HepG2 (cell line): ENCODE measurements at regions not wholly inside any gene's neighbourhood (a gene's known extent, or its start where the extent isn't known, plus 50 kb on each side); places are given as distances from the start of the nearest gene placed in this dataset.

ENCODE experiments used
- CEBPZ ChIP-seq: IDR thresholded peaks from 2 replicates; pipeline ENCODE4 v1.6.1; 2012; ENCODE audit warnings: low read length, improper control_type of control experiment
- CTCF ChIP-seq: sonication (generic); formaldehyde crosslinking; IDR thresholded peaks from 2 replicates; pipeline ENCODE4 v1.5.0; 2020; ENCODE audit warnings: mild to moderate bottlenecking, missing genetic modification reagents, moderate library complexity
- DBP ChIP-seq: sonication (generic); formaldehyde crosslinking; IDR thresholded peaks from 2 replicates; pipeline ENCODE4 v1.4.0; 2020; ENCODE audit warnings: missing genetic modification reagents; ENCODE audit errors: not compliant biosample characterization
- HMGXB3 ChIP-seq: sonication (generic); formaldehyde crosslinking; IDR thresholded peaks from 2 replicates; pipeline ENCODE4 v1.4.0; 2020; ENCODE audit warnings: missing genetic modification reagents, borderline replicate concordance
- HNRNPK ChIP-seq: fragments of 200-400 bp; formaldehyde crosslinking; IDR thresholded peaks from 2 replicates; pipeline ENCODE4 v1.6.1; 2018; ENCODE audit warnings: low read length, low read depth, moderate library complexity, mild to moderate bottlenecking; ENCODE audit not compliant: poor library complexity, severe bottlenecking
- MAX ChIP-seq: IDR thresholded peaks from 2 replicates; pipeline ENCODE4 v1.6.1; 2012; ENCODE audit warnings: inconsistent platforms
- PCBP2 ChIP-seq: fragments of 200-400 bp; formaldehyde crosslinking; optimal IDR thresholded peaks from 2 replicates; pipeline ENCODE3; 2018; ENCODE audit warnings: low read length, low read depth; ENCODE audit not compliant: poor library complexity, severe bottlenecking
- POLR2A ChIP-seq, 2 experiments: IDR thresholded peaks; 2 replicates each; pipeline ENCODE4 v1.6.1; 2011; ENCODE audit warnings: low read depth in 2 of 2, low read length in 2 of 2, mild to moderate bottlenecking in 1 of 2, moderate library complexity in 1 of 2; ENCODE audit not compliant: insufficient read depth in 1 of 2
- SP1 ChIP-seq, 2 experiments: fragments of 450-650 bp in 1 of 2; sonication (generic) in 1 of 2; formaldehyde crosslinking in 1 of 2; IDR thresholded peaks; 2 replicates each; pipeline versions ENCODE4 v1.4.0 to v1.6.1; 2016 to 2020; ENCODE audit warnings: missing genetic modification reagents in 1 of 2
- ZBTB21 ChIP-seq: sonication (generic); formaldehyde crosslinking; IDR thresholded peaks from 2 replicates; pipeline ENCODE4 v1.4.0; 2020; ENCODE audit warnings: missing genetic modification reagents

GRCh38 chr2:45180033-45180746 lies 170.9 kb upstream of the SIX2 start:
- TF ChIP-seq MAX = no peak
- TF ChIP-seq CEBPZ = no peak
- TF ChIP-seq HMGXB3 (CRISPR knock-in tag) = no peak
- no peak for TF ChIP-seq PCBP2
- TF ChIP-seq HNRNPK = no peak
- TF ChIP-seq CTCF (CRISPR knock-in tag) = no peak
- no peak for TF ChIP-seq POLR2A (IDR thresholded peaks at IDR 0.05; ENCODE audit: insufficient read depth in 1 of 2, low read depth in 2 of 2, low read length in 2 of 2)
- TF ChIP-seq SP1 (IDR thresholded peaks at IDR 0.05) = no peak
- no peak for TF ChIP-seq SP1 (CRISPR knock-in tag; IDR thresholded peaks at IDR 0.05)
- TF ChIP-seq ZBTB21 (CRISPR knock-in tag) = no peak
- no peak for TF ChIP-seq DBP
